ENCODE measurements at regions not wholly inside any gene's neighbourhood (a gene's known extent, or its start where the extent isn't known, plus 50 kb on each side); places are given as distances from the start of the nearest gene placed in this dataset.

DNA sequence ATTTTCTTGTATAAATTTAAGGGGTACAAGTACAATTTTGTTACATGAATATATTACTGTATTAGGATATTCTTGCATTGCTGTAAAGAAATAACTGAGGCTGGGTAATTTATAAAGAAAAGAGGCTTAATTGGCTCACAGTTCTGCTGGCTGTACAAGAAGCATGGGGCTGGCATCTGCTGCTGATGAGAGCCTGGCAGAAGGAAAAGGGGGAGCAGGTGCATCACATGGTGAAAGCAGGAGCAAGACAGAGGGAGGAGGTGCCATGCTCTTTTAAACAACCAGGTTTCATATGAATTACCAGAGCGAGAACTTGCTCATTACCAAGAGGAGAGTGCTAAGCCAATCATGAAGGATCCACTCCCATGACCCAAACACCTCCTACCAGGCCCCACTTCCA, 399.5 kb upstream of the RAB6C start:
- 94% methylated on average over 1 of the region's 1 CpG for WGBS (ENCODE audit: low lambda C conversion rate, missing lambda C conversion rate)

DNA sequence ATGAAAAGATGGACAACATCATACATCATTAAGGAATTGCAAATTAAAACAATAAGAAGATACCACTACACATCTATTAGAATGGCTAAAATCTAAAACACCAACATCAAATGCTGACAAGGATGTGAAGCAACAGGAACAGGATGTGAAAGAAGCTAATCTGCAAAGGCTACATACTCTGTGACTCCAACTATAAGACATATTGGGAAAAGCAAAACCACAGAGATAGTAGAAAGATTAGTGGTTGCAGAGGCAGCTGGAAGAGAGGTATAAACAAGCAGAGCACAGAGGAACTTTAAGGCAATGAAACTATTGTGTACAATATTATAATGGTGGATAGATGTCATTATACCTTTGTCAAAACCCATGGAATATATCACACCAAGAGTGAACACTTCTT, 393.7 kb upstream of the RAB6C start:
- no peak for DNase-seq (ENCODE audit: low spot score)
- no peaks in the 10 kb centered on the region for H3K9me2 ChIP-seq (replicated peaks; ENCODE audit: insufficient read depth)
- H2AFZ ChIP-seq, result no peak overlapping the region
- H3K4me1 ChIP-seq (ENCODE audit: insufficient read depth), result no peaks in the 10 kb centered on the region
- TF ChIP-seq, protein P1, sequence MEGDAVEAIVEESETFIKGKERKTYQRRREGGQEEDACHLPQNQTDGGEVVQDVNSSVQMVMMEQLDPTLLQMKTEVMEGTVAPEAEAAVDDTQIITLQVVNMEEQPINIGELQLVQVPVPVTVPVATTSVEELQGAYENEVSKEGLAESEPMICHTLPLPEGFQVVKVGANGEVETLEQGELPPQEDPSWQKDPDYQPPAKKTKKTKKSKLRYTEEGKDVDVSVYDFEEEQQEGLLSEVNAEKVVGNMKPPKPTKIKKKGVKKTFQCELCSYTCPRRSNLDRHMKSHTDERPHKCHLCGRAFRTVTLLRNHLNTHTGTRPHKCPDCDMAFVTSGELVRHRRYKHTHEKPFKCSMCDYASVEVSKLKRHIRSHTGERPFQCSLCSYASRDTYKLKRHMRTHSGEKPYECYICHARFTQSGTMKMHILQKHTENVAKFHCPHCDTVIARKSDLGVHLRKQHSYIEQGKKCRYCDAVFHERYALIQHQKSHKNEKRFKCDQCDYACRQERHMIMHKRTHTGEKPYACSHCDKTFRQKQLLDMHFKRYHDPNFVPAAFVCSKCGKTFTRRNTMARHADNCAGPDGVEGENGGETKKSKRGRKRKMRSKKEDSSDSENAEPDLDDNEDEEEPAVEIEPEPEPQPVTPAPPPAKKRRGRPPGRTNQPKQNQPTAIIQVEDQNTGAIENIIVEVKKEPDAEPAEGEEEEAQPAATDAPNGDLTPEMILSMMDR (IDR thresholded peaks at IDR 0.05; ENCODE audit: poor library complexity), result no peak
- H3K9me3 ChIP-seq (ENCODE audit: low read depth), result no peaks in the 10 kb centered on the region
- no peak overlapping the region for H3K4me3 ChIP-seq
- no peaks in the 10 kb centered on the region for H4K20me1 ChIP-seq (ENCODE audit: insufficient read depth, poor library complexity, severe bottlenecking)
- H3K27me3 ChIP-seq, result peaks cover 3% of the 10 kb centered on the region
- no peaks in the 10 kb centered on the region for H3K36me3 ChIP-seq (replicated peaks; ENCODE audit: insufficient read depth, low read depth)
- no peak overlapping the region for H3K27ac ChIP-seq
- H3K79me2 ChIP-seq, result no peaks in the 10 kb centered on the region
- H3K4me2 ChIP-seq, result no peak overlapping the region

More for the DNA sequence above, 399.5 kb upstream of the RAB6C start:
- no peaks in the 10 kb centered on the region for H3K79me2 ChIP-seq
- no peak overlapping the region for H3K27ac ChIP-seq
- no peak overlapping the region for H3K4me2 ChIP-seq
- no peak overlapping the region for H3K4me3 ChIP-seq
- H3K4me1 ChIP-seq (ENCODE audit: insufficient read depth), result no peaks in the 10 kb centered on the region
- DNase-seq (ENCODE audit: low spot score), result no peak
- no peaks in the 10 kb centered on the region for H3K27me3 ChIP-seq
- H2AFZ ChIP-seq, result no peak overlapping the region
- TF ChIP-seq EZH2 (IDR thresholded peaks at IDR 0.05; ENCODE audit: borderline replicate concordance), result no peak
- TF ChIP-seq EZH2phosphoT487 (IDR thresholded peaks at IDR 0.05; ENCODE audit: low read depth, severe bottlenecking, unreplicated experiment), result no peak
- TF ChIP-seq, protein P1 (IDR thresholded peaks at IDR 0.05; ENCODE audit: poor library complexity), result no peak
- no peaks in the 10 kb centered on the region for H3K9me2 ChIP-seq (replicated peaks; ENCODE audit: insufficient read depth)
- H4K20me1 ChIP-seq (ENCODE audit: insufficient read depth, poor library complexity, severe bottlenecking), result no peaks in the 10 kb centered on the region
- H3K9me3 ChIP-seq (ENCODE audit: low read depth), result no peaks in the 10 kb centered on the region
- H3K36me3 ChIP-seq (replicated peaks; ENCODE audit: insufficient read depth, low read depth), result no peaks in the 10 kb centered on the region

DNA sequence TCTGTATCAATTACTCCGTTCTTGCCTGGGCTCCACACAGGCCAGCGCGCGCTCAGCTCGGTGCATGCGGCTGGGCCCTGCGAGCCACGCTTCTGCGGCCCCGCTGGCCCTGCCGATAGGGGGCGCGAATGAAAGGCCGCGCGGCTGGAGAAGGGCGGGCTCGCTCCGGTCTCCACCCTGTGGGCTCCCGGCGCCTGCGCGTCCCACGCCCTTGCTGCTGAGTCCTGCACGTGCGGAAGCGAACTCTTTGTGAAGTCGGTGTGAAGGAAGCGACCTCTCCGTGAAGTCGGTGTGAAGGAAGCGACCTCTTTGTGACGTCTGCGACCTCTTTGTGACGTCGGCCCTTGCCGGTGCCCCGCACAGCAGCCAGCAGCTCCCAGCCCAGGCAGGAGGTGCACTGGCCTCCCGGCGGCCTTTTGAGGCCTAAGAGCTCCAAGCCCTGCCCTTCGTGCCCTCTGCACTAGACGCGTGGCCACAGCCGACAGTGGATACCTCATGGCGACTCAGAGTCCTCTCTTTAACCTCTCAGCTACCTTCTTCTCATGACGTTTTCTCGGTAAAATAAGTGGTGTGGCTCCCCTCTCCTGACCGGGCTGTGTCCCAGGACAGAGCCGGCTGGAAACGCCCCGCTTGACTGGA, 391.9 kb upstream of the RAB6C start:
- no peaks in the 10 kb centered on the region for H3K79me2 ChIP-seq
- no peak for DNase-seq (ENCODE audit: low spot score)
- no peaks in the 10 kb centered on the region for H3K9me3 ChIP-seq (ENCODE audit: low read depth)
- no peaks in the 10 kb centered on the region for H3K36me3 ChIP-seq (replicated peaks; ENCODE audit: insufficient read depth, low read depth)
- no peaks in the 10 kb centered on the region for H3K4me1 ChIP-seq (ENCODE audit: insufficient read depth)
- H4K20me1 ChIP-seq (ENCODE audit: insufficient read depth, poor library complexity, severe bottlenecking), result no peaks in the 10 kb centered on the region
- 82% methylated on average over 51 of the region's 51 CpGs for WGBS (ENCODE audit: low lambda C conversion rate, missing lambda C conversion rate)
- TF ChIP-seq EZH2phosphoT487 (IDR thresholded peaks at IDR 0.05; ENCODE audit: low read depth, severe bottlenecking, unreplicated experiment), result no peak
- TF ChIP-seq, protein P1 (IDR thresholded peaks at IDR 0.05; ENCODE audit: poor library complexity), result no peak
- TF ChIP-seq EZH2 (IDR thresholded peaks at IDR 0.05; ENCODE audit: borderline replicate concordance), result no peak
- no peak overlapping the region for H3K27ac ChIP-seq
- H2AFZ ChIP-seq, result no peak overlapping the region
- H3K27me3 ChIP-seq, result peaks cover 3% of the 10 kb centered on the region
- H3K4me3 ChIP-seq, result no peak overlapping the region
- no peaks in the 10 kb centered on the region for H3K9me2 ChIP-seq (replicated peaks; ENCODE audit: insufficient read depth)
- H3K4me2 ChIP-seq, result no peak overlapping the region

DNA sequence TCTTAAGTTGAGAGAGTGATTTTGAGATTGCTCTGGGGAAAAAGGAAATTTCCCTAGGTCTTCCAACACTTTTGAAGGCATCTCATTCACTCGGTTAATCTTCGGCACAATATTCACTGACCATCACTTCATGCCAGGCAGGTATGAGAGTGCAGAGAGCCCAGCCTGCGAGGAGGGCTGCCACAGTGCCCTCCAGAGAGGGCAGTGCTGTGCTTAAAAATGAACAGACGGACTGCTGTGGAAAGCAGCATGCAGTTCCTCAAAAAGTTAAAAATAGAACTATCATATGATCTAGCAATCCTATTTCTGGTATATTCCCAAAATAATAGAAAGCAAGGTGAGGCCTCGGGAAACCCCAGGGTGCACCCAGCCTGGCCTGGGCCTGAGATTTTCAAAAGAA, 374.9 kb upstream of the RAB6C start:
- no peaks in the 10 kb centered on the region for H3K36me3 ChIP-seq (replicated peaks; ENCODE audit: insufficient read depth, low read depth)
- H3K9me3 ChIP-seq (ENCODE audit: low read depth), result no peaks in the 10 kb centered on the region
- H3K9me2 ChIP-seq (replicated peaks; ENCODE audit: insufficient read depth), result no peaks in the 10 kb centered on the region
- H3K4me3 ChIP-seq, result no peak overlapping the region
- no peaks in the 10 kb centered on the region for H3K79me2 ChIP-seq
- H4K20me1 ChIP-seq (ENCODE audit: insufficient read depth, poor library complexity, severe bottlenecking), result no peaks in the 10 kb centered on the region
- DNase-seq (ENCODE audit: low spot score), result no peak
- H2AFZ ChIP-seq, result no peak overlapping the region
- TF ChIP-seq, protein P1 (IDR thresholded peaks at IDR 0.05; ENCODE audit: poor library complexity), result no peak
- TF ChIP-seq EZH2phosphoT487 (IDR thresholded peaks at IDR 0.05; ENCODE audit: low read depth, severe bottlenecking, unreplicated experiment) (no peak), EZH2 (IDR thresholded peaks at IDR 0.05; ENCODE audit: borderline replicate concordance) (no peak)
- H3K27me3 ChIP-seq, result peaks cover 5% of the 10 kb centered on the region
- H3K4me2 ChIP-seq, result no peak overlapping the region
- no peaks in the 10 kb centered on the region for H3K4me1 ChIP-seq (ENCODE audit: insufficient read depth)
- WGBS (ENCODE audit: low lambda C conversion rate, missing lambda C conversion rate), result 90% methylated on average over 5 of the region's 5 CpGs
- no peak overlapping the region for H3K27ac ChIP-seq
